ENCODE measurements at regions not wholly inside any gene's neighbourhood (a gene's known extent, or its start where the extent isn't known, plus 50 kb on each side); places are given as distances from the start of the nearest gene placed in this dataset.
A peak's percentile ranks its signal among the peaks of the same experiment; 100 is the strongest.

DNA sequence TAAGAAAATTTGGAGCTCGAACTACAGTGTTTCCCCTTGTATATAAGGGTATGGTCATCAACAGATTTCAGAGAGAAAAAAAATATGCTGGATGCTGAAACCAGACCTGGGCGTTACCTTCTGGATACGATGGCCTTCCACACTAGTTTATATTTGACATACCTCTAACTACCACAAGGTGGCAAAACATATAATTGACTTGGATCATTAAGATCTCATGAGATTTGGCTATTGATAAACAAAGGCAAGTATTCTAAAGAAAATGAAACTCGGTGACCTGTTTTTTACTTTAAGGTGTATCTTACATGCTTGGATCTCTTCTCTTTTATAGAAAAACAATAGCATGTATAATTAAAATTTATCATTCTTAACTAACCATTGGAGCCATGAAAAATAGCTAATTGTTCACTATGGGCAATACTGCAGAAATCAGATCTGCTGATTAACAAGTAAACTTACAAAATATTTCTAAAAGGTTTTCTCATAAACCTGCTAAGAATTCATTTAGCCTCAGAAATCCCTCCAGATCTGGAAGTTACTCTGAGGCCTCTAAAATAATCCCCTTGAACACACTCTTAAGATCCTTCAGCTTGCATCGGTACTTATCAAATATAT lies 300.6 kb upstream of the KCNH8 start:
- Histone ChIP-seq H3K4me1 (no peaks in the 10 kb centered on the region), H3K9me3 (no peaks in the 10 kb centered on the region), H3K27me3 (no peaks in the 10 kb centered on the region), H3K4me3 (no peak overlapping the region), H3K27ac (no peak overlapping the region), H3K36me3 (no peaks in the 10 kb centered on the region)
- no peak for DNase-seq (ENCODE audit: low spot score in 2 of 2)
- 53% methylated on average over 5 of the region's 5 CpGs for WGBS
- no peak for TF ChIP-seq EP300 (IDR thresholded peaks at IDR 0.05)
- TF ChIP-seq, protein P1, sequence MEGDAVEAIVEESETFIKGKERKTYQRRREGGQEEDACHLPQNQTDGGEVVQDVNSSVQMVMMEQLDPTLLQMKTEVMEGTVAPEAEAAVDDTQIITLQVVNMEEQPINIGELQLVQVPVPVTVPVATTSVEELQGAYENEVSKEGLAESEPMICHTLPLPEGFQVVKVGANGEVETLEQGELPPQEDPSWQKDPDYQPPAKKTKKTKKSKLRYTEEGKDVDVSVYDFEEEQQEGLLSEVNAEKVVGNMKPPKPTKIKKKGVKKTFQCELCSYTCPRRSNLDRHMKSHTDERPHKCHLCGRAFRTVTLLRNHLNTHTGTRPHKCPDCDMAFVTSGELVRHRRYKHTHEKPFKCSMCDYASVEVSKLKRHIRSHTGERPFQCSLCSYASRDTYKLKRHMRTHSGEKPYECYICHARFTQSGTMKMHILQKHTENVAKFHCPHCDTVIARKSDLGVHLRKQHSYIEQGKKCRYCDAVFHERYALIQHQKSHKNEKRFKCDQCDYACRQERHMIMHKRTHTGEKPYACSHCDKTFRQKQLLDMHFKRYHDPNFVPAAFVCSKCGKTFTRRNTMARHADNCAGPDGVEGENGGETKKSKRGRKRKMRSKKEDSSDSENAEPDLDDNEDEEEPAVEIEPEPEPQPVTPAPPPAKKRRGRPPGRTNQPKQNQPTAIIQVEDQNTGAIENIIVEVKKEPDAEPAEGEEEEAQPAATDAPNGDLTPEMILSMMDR (IDR thresholded peaks at IDR 0.05): peak in 1 of 2 donors; percentile 21

DNA sequence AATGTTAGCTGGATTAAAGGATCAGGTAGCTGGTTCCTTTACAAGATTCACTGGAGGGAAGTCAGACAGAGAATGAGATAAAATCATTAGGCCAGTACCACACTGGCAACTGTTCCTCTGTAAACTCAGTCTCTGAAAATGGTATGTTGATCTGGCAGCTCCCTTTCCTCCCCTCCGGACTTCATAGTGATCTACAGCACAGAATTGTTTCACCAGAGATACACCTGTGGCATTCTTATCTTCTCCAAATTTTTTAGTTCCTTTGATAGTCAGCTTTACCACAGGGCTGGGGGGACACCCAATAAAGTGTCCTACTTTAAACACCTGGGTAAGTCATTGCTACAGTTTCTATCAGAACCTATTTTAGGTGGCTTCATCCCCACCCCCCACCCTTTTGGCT lies 304.3 kb upstream of the KCNH8 start:
- Histone ChIP-seq H3K27me3 (no peaks in the 10 kb centered on the region), H3K36me3 (no peaks in the 10 kb centered on the region), H3K4me1 (no peaks in the 10 kb centered on the region), H3K4me3 (no peak overlapping the region), H3K9me3 (no peaks in the 10 kb centered on the region), H3K27ac (no peak overlapping the region)
- 54% methylated on average over 1 of the region's 1 CpG for WGBS
- no peak for DNase-seq (ENCODE audit: low spot score in 2 of 2)
- TF ChIP-seq POLR2A (IDR thresholded peaks at IDR 0.05) (no peak), POLR2AphosphoS5 (IDR thresholded peaks at IDR 0.05) (no peak), EP300 (IDR thresholded peaks at IDR 0.05) (no peak)
- TF ChIP-seq, protein P1 (IDR thresholded peaks at IDR 0.05): no peak

DNA sequence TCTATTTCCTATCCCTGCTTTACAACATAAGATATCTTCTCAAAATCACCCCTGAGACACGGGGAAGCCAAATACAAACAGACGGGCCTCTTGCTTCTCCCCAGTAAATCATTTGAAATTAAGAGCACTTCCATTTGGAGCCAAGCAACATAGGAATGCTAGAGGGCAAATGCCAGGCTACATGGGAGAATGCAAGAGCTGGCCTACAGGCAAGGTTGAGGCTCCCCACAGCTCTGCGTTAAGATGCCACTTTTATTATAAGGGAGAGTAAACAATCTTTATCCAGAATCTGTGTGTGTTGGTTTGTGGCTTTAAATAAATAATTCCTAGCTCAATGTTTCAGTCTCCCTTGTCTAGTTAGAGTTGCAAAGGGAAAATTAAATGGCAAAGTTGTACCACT lies 305.1 kb upstream of the KCNH8 start:
- Histone ChIP-seq H3K36me3 (no peaks in the 10 kb centered on the region), H3K4me1 (no peaks in the 10 kb centered on the region), H3K27me3 (no peaks in the 10 kb centered on the region), H3K9me3 (no peaks in the 10 kb centered on the region), H3K4me3 (no peak overlapping the region), H3K27ac (no peak overlapping the region)
- WGBS: 62% methylated on average over 3 of the region's 3 CpGs
- TF ChIP-seq EP300 (IDR thresholded peaks at IDR 0.05) (no peak), POLR2A (IDR thresholded peaks at IDR 0.05) (no peak), POLR2AphosphoS5 (IDR thresholded peaks at IDR 0.05) (no peak)
- TF ChIP-seq, protein P1 (IDR thresholded peaks at IDR 0.05): no peak
- no peak for DNase-seq (ENCODE audit: low spot score in 2 of 2)

DNA sequence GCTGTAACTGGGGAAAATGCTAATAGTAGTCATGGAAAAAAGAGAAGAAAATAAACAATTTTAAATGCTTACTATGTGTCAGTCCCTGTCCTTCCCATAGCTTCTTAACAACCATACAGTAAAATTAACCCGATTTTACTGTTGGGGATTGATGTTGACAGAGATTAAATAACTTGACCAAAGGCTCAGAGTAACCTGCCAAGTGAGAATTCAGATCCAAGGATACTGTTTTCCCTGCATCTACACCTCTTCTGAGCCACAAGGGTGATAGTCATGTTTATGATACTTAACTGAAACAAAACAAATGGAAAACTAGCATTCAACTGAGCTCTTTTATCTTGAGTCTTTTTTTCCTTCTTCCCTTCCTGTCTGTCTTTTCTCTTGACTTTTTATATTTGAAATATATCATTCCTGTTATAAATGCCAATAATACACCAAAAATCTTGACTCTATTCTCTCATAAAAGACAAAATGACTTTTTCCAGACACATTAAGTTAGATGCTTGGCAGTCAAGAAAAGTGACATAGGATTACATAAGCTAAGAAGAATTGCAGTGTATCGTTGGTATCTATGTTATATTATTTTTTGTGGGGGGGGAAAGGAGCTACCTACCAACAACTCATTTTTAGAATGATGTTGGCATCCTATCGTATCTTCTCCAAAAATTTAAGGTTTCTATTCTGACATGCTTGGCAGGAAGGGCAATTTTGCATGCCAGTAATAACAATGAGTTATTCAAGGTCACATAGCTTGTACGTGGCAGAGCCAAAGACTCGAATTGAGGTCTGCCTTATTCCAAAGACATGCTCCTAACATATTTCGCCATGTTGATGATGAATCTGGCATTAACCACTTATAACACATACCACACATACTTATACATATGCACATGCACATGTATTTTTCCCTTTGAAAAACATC lies 306.6 kb upstream of the KCNH8 start:
- Histone ChIP-seq H3K27me3 (no peaks in the 10 kb centered on the region), H3K4me3 (no peak overlapping the region)
- 29% methylated on average over 6 of the region's 6 CpGs for WGBS

More for the DNA sequence above, 306.6 kb upstream of the KCNH8 start:
- Histone ChIP-seq H3K9me3 (no peaks in the 10 kb centered on the region), H3K4me1 (no peaks in the 10 kb centered on the region), H3K27ac (no peak overlapping the region), H3K36me3 (no peaks in the 10 kb centered on the region)
- TF ChIP-seq, protein P1 (IDR thresholded peaks at IDR 0.05): no peak
- TF ChIP-seq POLR2AphosphoS5 (IDR thresholded peaks at IDR 0.05): no peak
- TF ChIP-seq EP300 (IDR thresholded peaks at IDR 0.05): no peak
- no peak for TF ChIP-seq POLR2A (IDR thresholded peaks at IDR 0.05)
- no peak for DNase-seq (ENCODE audit: low spot score in 2 of 2)

All from suprapubic skin (tissue), 4 donors.